NCI-H82 treated with DMSO at 0.1 percent for 48 hours (cell line): ENCODE measurements at regions not wholly inside any gene's neighbourhood (a gene's known extent, or its start where the extent isn't known, plus 50 kb on each side); places are given as distances from the start of the nearest gene placed in this dataset.
"Not testable (repeated sequence)": the region's sequence is repeated elsewhere in the genome, so short reads cannot be mapped to it uniquely, and the experiment has no call there.

ENCODE experiments used
- DNase-seq: peaks from one replicate; lab custom pipeline; 2025; ENCODE audit not compliant: unreplicated experiment; lab: John Stamatoyannopoulos, UW

- no peak for DNase-seq
These were observed 62.4 kb downstream of the CRYBB2 start for GRCh38 chr22:25281675-25282345.

- DNase-seq = no peak
These were observed 62.9 kb downstream of the CRYBB2 start for GRCh38 chr22:25282346-25282670.

GRCh38 chr22:25282671-25283561 is 63.5 kb downstream of the CRYBB2 start:
- DNase-seq = no peak

GRCh38 chr22:25288481-25288880 is 69.0 kb downstream of the CRYBB2 start:
- DNase-seq = not testable (repeated sequence)

GRCh38 chr22:25301912-25302311 is 82.5 kb downstream of the CRYBB2 start:
- not testable (repeated sequence) for DNase-seq

- not testable (repeated sequence) for DNase-seq
These were observed 90.1 kb downstream of the CRYBB2 start for GRCh38 chr22:25309586-25309985.

GRCh38 chr22:25311924-25312323 is 92.5 kb downstream of the CRYBB2 start:
- not testable (repeated sequence) for DNase-seq

GRCh38 chr22:25318081-25318823 is 98.8 kb downstream of the CRYBB2 start:
- no peak for DNase-seq

- DNase-seq = no peak
These were observed 107.7 kb downstream of the CRYBB2 start for GRCh38 chr22:25327018-25327755.

GRCh38 chr22:25331050-25331449 is 111.6 kb downstream of the CRYBB2 start:
- DNase-seq = no peak

GRCh38 chr22:25331911-25332310 is 112.5 kb downstream of the CRYBB2 start:
- not testable (repeated sequence) for DNase-seq

GRCh38 chr22:25332386-25332785 is 112.9 kb downstream of the CRYBB2 start:
- DNase-seq = no peak

- DNase-seq = peak; percentile 10
These were observed 114.7 kb downstream of the CRYBB2 start for GRCh38 chr22:25334162-25334490.

- DNase-seq = not testable (repeated sequence)
These were observed 115.2 kb downstream of the CRYBB2 start for GRCh38 chr22:25334631-25335030.

- DNase-seq = not testable (repeated sequence)
These were observed 115.8 kb downstream of the CRYBB2 start for GRCh38 chr22:25335276-25335675.

GRCh38 chr22:25340536-25340935 is 121.1 kb downstream of the CRYBB2 start:
- DNase-seq = not testable (repeated sequence)

GRCh38 chr22:25344366-25344765 is 124.9 kb downstream of the CRYBB2 start:
- DNase-seq = not testable (repeated sequence)

- no peak for DNase-seq
These were observed 127.7 kb downstream of the CRYBB2 start for GRCh38 chr22:25346859-25347751.

GRCh38 chr22:25347752-25348102 is 128.3 kb downstream of the CRYBB2 start:
- DNase-seq = no peak

GRCh38 chr22:25348391-25348790 is 129.0 kb downstream of the CRYBB2 start:
- no peak for DNase-seq
